Neural cell (in vitro differentiated cells): ENCODE measurements at regions not wholly inside any gene's neighbourhood (a gene's known extent, or its start where the extent isn't known, plus 50 kb on each side); places are given as distances from the start of the nearest gene placed in this dataset.

Experiments used
- H2AFZ ChIP-seq: fragments of 200-600, 300-800 bp; sonication (generic), shearing (Covaris generic); 2 replicates; pipeline ENCODE4 v1.6.0; 2014; ENCODE audit warnings: low read depth, mild to moderate bottlenecking, antibody characterized with exemption, low read length, moderate library complexity
- H3F3A ChIP-seq: fragments of 200-600 bp; shearing (Covaris generic); 2 replicates; pipeline ENCODE4 v1.6.1; 2016; ENCODE audit warnings: mild to moderate bottlenecking, moderate library complexity, mixed read lengths, antibody characterized with exemption, low read length; ENCODE audit not compliant: insufficient read depth, poor library complexity, severe bottlenecking
- H3K27ac ChIP-seq: fragments of 200-600, 300-800 bp; sonication (generic), shearing (Covaris generic); 2 replicates; pipeline ENCODE4 v1.5.1; 2014; ENCODE audit warnings: mild to moderate bottlenecking, low read length, moderate library complexity
- H3K27me3 ChIP-seq: fragments of 300-800, 200-600 bp; sonication (generic), shearing (Covaris generic); 2 replicates; pipeline ENCODE4 v1.6.0; 2014; ENCODE audit warnings: mild to moderate bottlenecking, low read depth, low read length, moderate library complexity; ENCODE audit not compliant: insufficient read depth
- H3K36me3 ChIP-seq: fragments of 300-800, 200-600 bp; sonication (generic), shearing (Covaris generic); 2 replicates; pipeline ENCODE4 v1.5.1; 2014; ENCODE audit warnings: mild to moderate bottlenecking, antibody characterized with exemption, low read length, moderate library complexity; ENCODE audit not compliant: insufficient read depth
- H3K4me2 ChIP-seq: fragments of 300-800, 200-600 bp; sonication (generic), shearing (Covaris generic); 2 replicates; pipeline ENCODE4 v1.6.0; 2014; ENCODE audit warnings: mild to moderate bottlenecking, low read length
- H3K4me3 ChIP-seq: fragments of 300-800, 200-600 bp; sonication (generic), shearing (Covaris generic); 2 replicates; pipeline ENCODE4 v1.5.1; 2014; ENCODE audit warnings: mild to moderate bottlenecking, low read length, moderate library complexity
- H3K79me2 ChIP-seq: fragments of 200-600 bp; shearing (Covaris generic); replicated peaks from 2 replicates; pipeline ENCODE4 v1.6.0; 2014; ENCODE audit warnings: mild to moderate bottlenecking, low read length, moderate library complexity; ENCODE audit not compliant: insufficient read depth
- H3K9ac ChIP-seq: fragments of 300-800, 200-600 bp; sonication (generic), shearing (Covaris generic); 2 replicates; pipeline ENCODE4 v1.6.1; 2016; ENCODE audit warnings: mild to moderate bottlenecking, low read length, mixed read lengths
- H3K9me2 ChIP-seq: fragments of 200-600 bp; shearing (Covaris generic); 2 replicates; pipeline ENCODE4 v1.6.1; 2016; ENCODE audit warnings: mild to moderate bottlenecking, low read length, mixed read lengths; ENCODE audit not compliant: insufficient read depth
- H3K9me3 ChIP-seq: fragments of 200-600, 300-800 bp; sonication (generic), shearing (Covaris generic); 2 replicates; pipeline ENCODE4 v1.6.1; 2016; ENCODE audit warnings: mild to moderate bottlenecking, mixed run types, low read length, moderate library complexity, mixed read lengths
- H4K20me1 ChIP-seq: fragments of 200-600 bp; shearing (Covaris generic); 2 replicates; pipeline ENCODE4 v1.6.1; 2016; ENCODE audit warnings: mild to moderate bottlenecking, mixed run types; ENCODE audit not compliant: insufficient read depth
- EP300 ChIP-seq: fragments of 450-650 bp; conservative IDR thresholded peaks from 2 replicates; pipeline ENCODE4 v1.6.1; 2014; ENCODE audit warnings: antibody characterized with exemption, mild to moderate bottlenecking, moderate library complexity; ENCODE audit not compliant: poor library complexity, severe bottlenecking
- EZH2 ChIP-seq: fragments of 200-600, 300-800 bp; shearing (Covaris generic), sonication (generic); IDR thresholded peaks from 2 replicates; pipeline ENCODE4 v1.6.1; 2014; ENCODE audit warnings: antibody characterized with exemption, low read length, borderline replicate concordance, mild to moderate bottlenecking; ENCODE audit not compliant: insufficient read depth, poor library complexity, severe bottlenecking
- MXI1 ChIP-seq: fragments of 450-650 bp; conservative IDR thresholded peaks from 2 replicates; pipeline ENCODE4 v1.6.1; 2014; ENCODE audit warnings: antibody characterized with exemption, mild to moderate bottlenecking; ENCODE audit not compliant: poor library complexity, severe bottlenecking
- POLR2AphosphoS5 ChIP-seq: IDR thresholded peaks from 2 replicates; pipeline ENCODE4 v1.6.1; 2012
- RAD21 ChIP-seq: fragments of 450-650 bp; conservative IDR thresholded peaks from 2 replicates; pipeline ENCODE4 v1.6.1; 2014; ENCODE audit warnings: antibody characterized with exemption, mild to moderate bottlenecking, moderate library complexity
- SMC3 ChIP-seq: fragments of 450-650 bp; conservative IDR thresholded peaks from 2 replicates; pipeline ENCODE4 v1.6.1; 2014; ENCODE audit warnings: antibody characterized with exemption, mild to moderate bottlenecking, moderate library complexity; ENCODE audit not compliant: poor library complexity
- TAF1 ChIP-seq: IDR thresholded peaks from 2 replicates; pipeline ENCODE4 v1.6.1; 2012; ENCODE audit warnings: low read depth
- TF ChIP-seq, protein P1 (sequence below): IDR thresholded peaks from 2 replicates; pipeline ENCODE4 v1.6.1; 2012; ENCODE audit warnings: borderline replicate concordance
- TF ChIP-seq, protein P2 (sequence below): fragments of 450-650 bp; IDR thresholded peaks from 2 replicates; pipeline ENCODE4 v1.5.1; 2014; ENCODE audit warnings: antibody characterized with exemption, mild to moderate bottlenecking, moderate library complexity; ENCODE audit not compliant: poor library complexity, severe bottlenecking

DNA sequence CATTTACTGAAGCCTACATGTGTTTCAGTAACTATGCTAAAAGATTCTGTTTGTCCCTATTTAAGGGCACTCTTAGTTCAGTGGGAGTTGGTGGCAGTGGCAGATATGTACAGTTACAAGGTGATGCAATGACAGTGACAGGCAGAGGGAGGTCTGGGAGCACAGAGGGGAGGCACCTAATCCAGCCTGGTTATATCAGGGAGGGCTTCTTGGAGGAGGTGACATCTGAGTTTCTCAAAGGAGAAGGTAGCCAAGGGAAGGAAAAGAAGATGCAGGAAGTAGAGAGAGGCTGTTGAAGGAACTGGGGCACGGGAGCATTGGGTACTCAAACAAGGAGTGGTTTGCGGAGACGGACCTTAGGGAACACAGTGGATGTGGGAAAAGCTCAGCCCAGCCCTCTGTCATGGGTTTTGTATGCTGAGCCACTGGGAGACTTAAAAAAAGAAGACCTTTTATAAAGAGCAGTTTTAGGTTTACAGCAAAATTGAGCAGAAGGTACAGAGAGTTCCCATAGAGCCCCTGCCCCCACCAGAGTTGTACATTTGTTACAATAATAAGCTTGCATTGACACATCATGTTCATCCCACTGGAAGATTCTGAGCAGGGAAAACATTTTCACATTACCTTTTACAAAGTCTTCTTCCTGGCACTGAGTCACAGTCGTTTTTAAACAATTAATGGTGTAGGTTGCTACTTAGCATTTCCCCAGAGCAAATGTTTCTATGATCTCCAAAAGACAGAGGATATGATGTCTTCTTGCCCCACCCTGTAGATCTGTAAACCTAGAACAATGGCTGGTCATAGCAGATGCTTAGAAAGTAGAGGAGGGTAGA, 83.0 kb upstream of the TAF1B start:
- Histone ChIP-seq H3K4me3 (no peak overlapping the region), H3K27ac (peak overlapping the region; percentile 79), H4K20me1 (no peaks in the 10 kb centered on the region), H3F3A (no peaks in the 10 kb centered on the region), H3K36me3 (no peaks in the 10 kb centered on the region), H2AFZ (no peak overlapping the region), H3K79me2 (no peaks in the 10 kb centered on the region), H3K27me3 (no peaks in the 10 kb centered on the region), H3K9ac (peak overlapping the region; percentile 47), H3K9me3 (no peaks in the 10 kb centered on the region), H3K9me2 (no peaks in the 10 kb centered on the region), H3K4me2 (no peak overlapping the region)
- TF ChIP-seq EP300 (no peak), SMC3 (no peak), TAF1 (no peak), MXI1 (no peak), EZH2 (no peak), RAD21 (no peak), POLR2AphosphoS5 (no peak)
- TF ChIP-seq, protein P1, sequence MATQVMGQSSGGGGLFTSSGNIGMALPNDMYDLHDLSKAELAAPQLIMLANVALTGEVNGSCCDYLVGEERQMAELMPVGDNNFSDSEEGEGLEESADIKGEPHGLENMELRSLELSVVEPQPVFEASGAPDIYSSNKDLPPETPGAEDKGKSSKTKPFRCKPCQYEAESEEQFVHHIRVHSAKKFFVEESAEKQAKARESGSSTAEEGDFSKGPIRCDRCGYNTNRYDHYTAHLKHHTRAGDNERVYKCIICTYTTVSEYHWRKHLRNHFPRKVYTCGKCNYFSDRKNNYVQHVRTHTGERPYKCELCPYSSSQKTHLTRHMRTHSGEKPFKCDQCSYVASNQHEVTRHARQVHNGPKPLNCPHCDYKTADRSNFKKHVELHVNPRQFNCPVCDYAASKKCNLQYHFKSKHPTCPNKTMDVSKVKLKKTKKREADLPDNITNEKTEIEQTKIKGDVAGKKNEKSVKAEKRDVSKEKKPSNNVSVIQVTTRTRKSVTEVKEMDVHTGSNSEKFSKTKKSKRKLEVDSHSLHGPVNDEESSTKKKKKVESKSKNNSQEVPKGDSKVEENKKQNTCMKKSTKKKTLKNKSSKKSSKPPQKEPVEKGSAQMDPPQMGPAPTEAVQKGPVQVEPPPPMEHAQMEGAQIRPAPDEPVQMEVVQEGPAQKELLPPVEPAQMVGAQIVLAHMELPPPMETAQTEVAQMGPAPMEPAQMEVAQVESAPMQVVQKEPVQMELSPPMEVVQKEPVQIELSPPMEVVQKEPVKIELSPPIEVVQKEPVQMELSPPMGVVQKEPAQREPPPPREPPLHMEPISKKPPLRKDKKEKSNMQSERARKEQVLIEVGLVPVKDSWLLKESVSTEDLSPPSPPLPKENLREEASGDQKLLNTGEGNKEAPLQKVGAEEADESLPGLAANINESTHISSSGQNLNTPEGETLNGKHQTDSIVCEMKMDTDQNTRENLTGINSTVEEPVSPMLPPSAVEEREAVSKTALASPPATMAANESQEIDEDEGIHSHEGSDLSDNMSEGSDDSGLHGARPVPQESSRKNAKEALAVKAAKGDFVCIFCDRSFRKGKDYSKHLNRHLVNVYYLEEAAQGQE = no peak
- TF ChIP-seq, protein P2, sequence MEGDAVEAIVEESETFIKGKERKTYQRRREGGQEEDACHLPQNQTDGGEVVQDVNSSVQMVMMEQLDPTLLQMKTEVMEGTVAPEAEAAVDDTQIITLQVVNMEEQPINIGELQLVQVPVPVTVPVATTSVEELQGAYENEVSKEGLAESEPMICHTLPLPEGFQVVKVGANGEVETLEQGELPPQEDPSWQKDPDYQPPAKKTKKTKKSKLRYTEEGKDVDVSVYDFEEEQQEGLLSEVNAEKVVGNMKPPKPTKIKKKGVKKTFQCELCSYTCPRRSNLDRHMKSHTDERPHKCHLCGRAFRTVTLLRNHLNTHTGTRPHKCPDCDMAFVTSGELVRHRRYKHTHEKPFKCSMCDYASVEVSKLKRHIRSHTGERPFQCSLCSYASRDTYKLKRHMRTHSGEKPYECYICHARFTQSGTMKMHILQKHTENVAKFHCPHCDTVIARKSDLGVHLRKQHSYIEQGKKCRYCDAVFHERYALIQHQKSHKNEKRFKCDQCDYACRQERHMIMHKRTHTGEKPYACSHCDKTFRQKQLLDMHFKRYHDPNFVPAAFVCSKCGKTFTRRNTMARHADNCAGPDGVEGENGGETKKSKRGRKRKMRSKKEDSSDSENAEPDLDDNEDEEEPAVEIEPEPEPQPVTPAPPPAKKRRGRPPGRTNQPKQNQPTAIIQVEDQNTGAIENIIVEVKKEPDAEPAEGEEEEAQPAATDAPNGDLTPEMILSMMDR = no peak

DNA sequence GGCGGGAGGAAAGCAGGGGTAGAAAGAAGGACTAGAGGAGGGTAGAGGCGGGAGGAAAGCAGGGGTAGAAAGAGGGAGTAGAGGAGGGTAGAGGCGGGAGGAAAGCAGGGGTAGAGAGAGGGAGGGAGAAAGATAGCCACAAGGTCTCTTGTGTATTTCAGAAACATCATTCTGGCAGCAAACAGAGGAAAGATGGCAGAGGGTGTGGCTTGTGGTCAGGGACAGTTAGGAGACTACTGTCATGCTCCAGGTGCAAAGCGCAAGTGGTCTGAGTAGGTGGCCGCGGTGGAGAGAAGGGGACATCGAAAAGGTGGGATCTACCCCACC, 82.4 kb upstream of the TAF1B start:
- H3K27ac ChIP-seq = peak overlapping the region; percentile 79
- no peak overlapping the region for H3K4me3 ChIP-seq

More for the DNA sequence above, 82.4 kb upstream of the TAF1B start:
- TF ChIP-seq MXI1 = no peak
- TF ChIP-seq TAF1 = no peak
- TF ChIP-seq POLR2AphosphoS5 = no peak
- TF ChIP-seq EZH2 = no peak
- TF ChIP-seq EP300 = no peak
- TF ChIP-seq SMC3 = no peak
- TF ChIP-seq, protein P1 = no peak
- no peak for TF ChIP-seq RAD21
- Histone ChIP-seq H3F3A (no peaks in the 10 kb centered on the region), H3K9ac (peak overlapping the region; percentile 47), H3K36me3 (no peaks in the 10 kb centered on the region), H3K27me3 (no peaks in the 10 kb centered on the region), H2AFZ (peak overlapping the region; percentile 45), H3K79me2 (no peaks in the 10 kb centered on the region), H4K20me1 (no peaks in the 10 kb centered on the region), H3K9me2 (no peaks in the 10 kb centered on the region), H3K9me3 (no peaks in the 10 kb centered on the region), H3K4me2 (no peak overlapping the region)
